NCI-H446 treated with DMSO at 0.1 percent for 48 hours (cell line): ENCODE measurements at regions not wholly inside any gene's neighbourhood (a gene's known extent, or its start where the extent isn't known, plus 50 kb on each side); places are given as distances from the start of the nearest gene placed in this dataset.

Experiments
- DNase-seq: peaks from one replicate; lab custom pipeline; 2025; lab: John Stamatoyannopoulos, UW

- no peak for DNase-seq
Measured at GRCh38 chr6:137758661-137759060, 108.4 kb upstream of the TNFAIP3 start.

- no peak for DNase-seq
Measured at GRCh38 chr6:137759624-137760023, 107.4 kb upstream of the TNFAIP3 start.

GRCh38 chr6:137761072-137761471 is 106.0 kb upstream of the TNFAIP3 start:
- DNase-seq = no peak

GRCh38 chr6:137761487-137761886 is 105.6 kb upstream of the TNFAIP3 start:
- no peak for DNase-seq

- DNase-seq = no peak
Measured at GRCh38 chr6:137762168-137763090, 104.6 kb upstream of the TNFAIP3 start.

- DNase-seq = no peak
Measured at GRCh38 chr6:137763436-137763835, 103.6 kb upstream of the TNFAIP3 start.

- DNase-seq = no peak
Measured at GRCh38 chr6:137763886-137764285, 103.2 kb upstream of the TNFAIP3 start.

- DNase-seq = no peak
Measured at GRCh38 chr6:137764464-137764863, 102.6 kb upstream of the TNFAIP3 start.

- DNase-seq = no peak
Measured at GRCh38 chr6:137765059-137765458, 102.0 kb upstream of the TNFAIP3 start.

- no peak for DNase-seq
Measured at GRCh38 chr6:137766596-137767370, 100.3 kb upstream of the TNFAIP3 start.

- DNase-seq = no peak
Measured at GRCh38 chr6:137767465-137767864, 99.6 kb upstream of the TNFAIP3 start.

GRCh38 chr6:137767911-137768690 is 99.0 kb upstream of the TNFAIP3 start:
- no peak for DNase-seq

- DNase-seq = no peak
Measured at GRCh38 chr6:137768935-137769334, 98.1 kb upstream of the TNFAIP3 start.

- DNase-seq = no peak
Measured at GRCh38 chr6:137769797-137770362, 97.2 kb upstream of the TNFAIP3 start.

- DNase-seq = no peak
Measured at GRCh38 chr6:137772541-137773250, 94.4 kb upstream of the TNFAIP3 start.

- no peak for DNase-seq
Measured at GRCh38 chr6:137775227-137775626, 91.8 kb upstream of the TNFAIP3 start.

GRCh38 chr6:137775720-137776119 is 91.3 kb upstream of the TNFAIP3 start:
- DNase-seq = no peak

- DNase-seq = no peak
Measured at GRCh38 chr6:137776256-137776655, 90.8 kb upstream of the TNFAIP3 start.

- no peak for DNase-seq
Measured at GRCh38 chr6:137776786-137777686, 90.0 kb upstream of the TNFAIP3 start.

GRCh38 chr6:137777687-137778075 is 89.4 kb upstream of the TNFAIP3 start:
- no peak for DNase-seq
